ENCODE measurements at regions not wholly inside any gene's neighbourhood (a gene's known extent, or its start where the extent isn't known, plus 50 kb on each side); places are given as distances from the start of the nearest gene placed in this dataset.

DNA sequence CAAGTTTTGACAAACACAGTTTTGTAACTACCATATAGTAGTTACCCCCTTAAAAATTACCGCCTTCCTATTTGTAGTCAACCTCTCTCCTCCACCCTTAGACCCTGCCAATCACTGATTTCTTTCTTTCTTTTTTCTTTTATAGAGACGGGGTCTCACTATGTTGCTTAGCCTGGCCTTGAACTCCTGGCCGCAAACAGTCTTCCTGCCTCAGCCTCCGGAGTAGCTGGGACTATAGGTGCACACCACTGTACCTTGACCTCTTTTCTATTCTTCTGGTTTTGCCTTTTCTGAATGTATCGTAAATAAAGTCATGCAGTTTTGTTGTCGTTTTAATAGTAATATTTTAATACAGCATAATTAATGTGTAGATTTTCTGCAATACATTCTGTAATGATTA lies 460.3 kb downstream of the EPM2A start:
- Histone ChIP-seq H3K4me2 (ENCODE audit: low read depth, low read length) (peak overlapping the region; percentile 0; the same call in 1 of the 2 replicates), H4K20me1 (ENCODE audit: insufficient read depth, low read length) (no peaks in the 10 kb centered on the region), H2AFZ (ENCODE audit: low read length) (no peak overlapping the region), H3K4me1 (ENCODE audit: insufficient read depth, low read length) (peaks cover 77% of the 10 kb centered on the region), H3K27ac (ENCODE audit: extremely low read length, insufficient read depth, low read length) (no peak overlapping the region), H3K9me3 (ENCODE audit: low read length) (no peaks in the 10 kb centered on the region), H3K27me3 (ENCODE audit: control insufficient read depth in 1 of 2, insufficient read depth in 2 of 2, low read length in 2 of 2) (no peaks in the 10 kb centered on the region), H3K9ac (ENCODE audit: insufficient read depth, low read depth, low read length) (no peak overlapping the region), H3K4me3 (replicated peaks in 1 of 3; ENCODE audit: insufficient read depth in 1 of 3, low read depth in 2 of 3, low read length in 3 of 3) (no peak overlapping the region), H3K79me2 (ENCODE audit: insufficient read depth, low read length) (no peaks in the 10 kb centered on the region), H3K36me3 (replicated peaks in 1 of 2; ENCODE audit: control insufficient read depth in 1 of 2, insufficient read depth in 2 of 2, low read length in 2 of 2) (no peaks in the 10 kb centered on the region)
- intact Hi-C loops (cut with micrococcal nuclease; ENCODE audit: unreplicated experiment): no loop called here
- ATAC-seq (no peak), FAIRE-seq (no peak), DNase-seq (ENCODE audit: low spot score) (no peak)
- ChIA-PET POLR2A (interaction anchor here (1.5 kb wide), 1 partner anchor 9 kb away, joined by 5 read pairs; no protein-coding TSS in a partner anchor), CTCF (ENCODE audit: low intra/inter-chr PET ratio, low total read pairs) (no interaction called here)
- no TSS peak for BruUV-seq (replicated peaks)
- in situ Hi-C loops (cut with HindIII; ENCODE audit: extremely low pct_ligation_motif_present, low pct_unique_long_range_greater_than_20kb): no loop called here
- WGBS (ENCODE audit: low lambda C conversion rate): 56% methylated on average over 6 of the region's 6 CpGs
- no peak for TF ChIP-seq PHB2 (IDR thresholded peaks at IDR 0.05; ENCODE audit: partially characterized antibody)
- TF ChIP-seq, protein P1, sequence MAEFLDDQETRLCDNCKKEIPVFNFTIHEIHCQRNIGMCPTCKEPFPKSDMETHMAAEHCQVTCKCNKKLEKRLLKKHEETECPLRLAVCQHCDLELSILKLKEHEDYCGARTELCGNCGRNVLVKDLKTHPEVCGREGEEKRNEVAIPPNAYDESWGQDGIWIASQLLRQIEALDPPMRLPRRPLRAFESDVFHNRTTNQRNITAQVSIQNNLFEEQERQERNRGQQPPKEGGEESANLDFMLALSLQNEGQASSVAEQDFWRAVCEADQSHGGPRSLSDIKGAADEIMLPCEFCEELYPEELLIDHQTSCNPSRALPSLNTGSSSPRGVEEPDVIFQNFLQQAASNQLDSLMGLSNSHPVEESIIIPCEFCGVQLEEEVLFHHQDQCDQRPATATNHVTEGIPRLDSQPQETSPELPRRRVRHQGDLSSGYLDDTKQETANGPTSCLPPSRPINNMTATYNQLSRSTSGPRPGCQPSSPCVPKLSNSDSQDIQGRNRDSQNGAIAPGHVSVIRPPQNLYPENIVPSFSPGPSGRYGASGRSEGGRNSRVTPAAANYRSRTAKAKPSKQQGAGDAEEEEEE (CRISPR knock-in tag; IDR thresholded peaks at IDR 0.05; ENCODE audit: borderline replicate concordance): no peak
- TF ChIP-seq NFIB (CRISPR knock-in tag; IDR thresholded peaks at IDR 0.05; ENCODE audit: borderline replicate concordance): no peak
- no peak for TF ChIP-seq ADNP (CRISPR knock-in tag; IDR thresholded peaks at IDR 0.05)
- no peak for TF ChIP-seq SOX6 (IDR thresholded peaks at IDR 0.05)
- TF ChIP-seq SOX6 (CRISPR knock-in tag; IDR thresholded peaks at IDR 0.05): peak; percentile 47
- no peak for TF ChIP-seq MAF1 (CRISPR knock-in tag; IDR thresholded peaks at IDR 0.05; ENCODE audit: borderline replicate concordance)
- TF ChIP-seq, protein P2, sequence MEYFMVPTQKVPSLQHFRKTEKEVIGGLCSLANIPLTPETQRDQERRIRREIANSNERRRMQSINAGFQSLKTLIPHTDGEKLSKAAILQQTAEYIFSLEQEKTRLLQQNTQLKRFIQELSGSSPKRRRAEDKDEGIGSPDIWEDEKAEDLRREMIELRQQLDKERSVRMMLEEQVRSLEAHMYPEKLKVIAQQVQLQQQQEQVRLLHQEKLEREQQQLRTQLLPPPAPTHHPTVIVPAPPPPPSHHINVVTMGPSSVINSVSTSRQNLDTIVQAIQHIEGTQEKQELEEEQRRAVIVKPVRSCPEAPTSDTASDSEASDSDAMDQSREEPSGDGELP (IDR thresholded peaks at IDR 0.05; ENCODE audit: borderline replicate concordance, low read depth): no peak
- peak; percentile 61; the same call in 1 of the 2 replicates for TF ChIP-seq POGZ (CRISPR knock-in tag; IDR thresholded peaks at IDR 0.05)
- TF ChIP-seq RARA (CRISPR knock-in tag; IDR thresholded peaks at IDR 0.05): peak; percentile 81
- 0 out of 2 replicates have a peak, but pooled peaks have one; percentile 41 for TF ChIP-seq RCOR2 (CRISPR knock-in tag; IDR thresholded peaks at IDR 0.05)
- no peak for TF ChIP-seq RNF2 (conservative IDR thresholded peaks at IDR 0.05; ENCODE audit: low read depth)
- TF ChIP-seq ZNF33A (CRISPR knock-in tag; IDR thresholded peaks at IDR 0.05; ENCODE audit: borderline replicate concordance): 0 out of 2 replicates have a peak, but pooled peaks have one; percentile 10
- peak; percentile 72; the same call in 1 of the 2 replicates for TF ChIP-seq ZMYM2 (CRISPR knock-in tag; IDR thresholded peaks at IDR 0.05)
- TF ChIP-seq RAD51 (IDR thresholded peaks at IDR 0.05; ENCODE audit: borderline replicate concordance): no peak
- TF ChIP-seq TCF7 (IDR thresholded peaks at IDR 0.05; ENCODE audit: low read depth): 0 out of 2 replicates have a peak, but pooled peaks have one; percentile 6
- TF ChIP-seq SALL1 (CRISPR knock-in tag; IDR thresholded peaks at IDR 0.05): peak; percentile 60
- TF ChIP-seq SOX5 (CRISPR knock-in tag; IDR thresholded peaks at IDR 0.05; ENCODE audit: borderline replicate concordance): peak; percentile 23; the same call in 1 of the 2 replicates
- TF ChIP-seq ZNF746 (CRISPR knock-in tag; IDR thresholded peaks at IDR 0.05): no peak
- TF ChIP-seq, protein P3, sequence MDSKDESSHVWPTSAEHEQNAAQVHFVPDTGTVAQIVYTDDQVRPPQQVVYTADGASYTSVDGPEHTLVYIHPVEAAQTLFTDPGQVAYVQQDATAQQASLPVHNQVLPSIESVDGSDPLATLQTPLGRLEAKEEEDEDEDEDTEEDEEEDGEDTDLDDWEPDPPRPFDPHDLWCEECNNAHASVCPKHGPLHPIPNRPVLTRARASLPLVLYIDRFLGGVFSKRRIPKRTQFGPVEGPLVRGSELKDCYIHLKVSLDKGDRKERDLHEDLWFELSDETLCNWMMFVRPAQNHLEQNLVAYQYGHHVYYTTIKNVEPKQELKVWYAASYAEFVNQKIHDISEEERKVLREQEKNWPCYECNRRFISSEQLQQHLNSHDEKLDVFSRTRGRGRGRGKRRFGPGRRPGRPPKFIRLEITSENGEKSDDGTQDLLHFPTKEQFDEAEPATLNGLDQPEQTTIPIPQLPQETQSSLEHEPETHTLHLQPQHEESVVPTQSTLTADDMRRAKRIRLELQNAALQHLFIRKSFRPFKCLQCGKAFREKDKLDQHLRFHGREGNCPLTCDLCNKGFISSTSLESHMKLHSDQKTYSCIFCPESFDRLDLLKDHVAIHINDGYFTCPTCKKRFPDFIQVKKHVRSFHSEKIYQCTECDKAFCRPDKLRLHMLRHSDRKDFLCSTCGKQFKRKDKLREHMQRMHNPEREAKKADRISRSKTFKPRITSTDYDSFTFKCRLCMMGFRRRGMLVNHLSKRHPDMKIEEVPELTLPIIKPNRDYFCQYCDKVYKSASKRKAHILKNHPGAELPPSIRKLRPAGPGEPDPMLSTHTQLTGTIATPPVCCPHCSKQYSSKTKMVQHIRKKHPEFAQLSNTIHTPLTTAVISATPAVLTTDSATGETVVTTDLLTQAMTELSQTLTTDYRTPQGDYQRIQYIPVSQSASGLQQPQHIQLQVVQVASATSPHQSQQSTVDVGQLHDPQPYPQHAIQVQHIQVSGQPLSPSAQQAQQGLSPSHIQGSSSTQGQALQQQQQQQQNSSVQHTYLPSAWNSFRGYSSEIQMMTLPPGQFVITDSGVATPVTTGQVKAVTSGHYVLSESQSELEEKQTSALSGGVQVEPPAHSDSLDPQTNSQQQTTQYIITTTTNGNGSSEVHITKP (CRISPR knock-in tag; IDR thresholded peaks at IDR 0.05; ENCODE audit: low read depth): no peak
- no peak for TF ChIP-seq ZNF484 (CRISPR knock-in tag; IDR thresholded peaks at IDR 0.05; ENCODE audit: borderline replicate concordance, low read depth)

Measured in HepG2 (cell line).